ENCODE measurements at regions not wholly inside any gene's neighbourhood (a gene's known extent, or its start where the extent isn't known, plus 50 kb on each side); places are given as distances from the start of the nearest gene placed in this dataset.

DNA sequence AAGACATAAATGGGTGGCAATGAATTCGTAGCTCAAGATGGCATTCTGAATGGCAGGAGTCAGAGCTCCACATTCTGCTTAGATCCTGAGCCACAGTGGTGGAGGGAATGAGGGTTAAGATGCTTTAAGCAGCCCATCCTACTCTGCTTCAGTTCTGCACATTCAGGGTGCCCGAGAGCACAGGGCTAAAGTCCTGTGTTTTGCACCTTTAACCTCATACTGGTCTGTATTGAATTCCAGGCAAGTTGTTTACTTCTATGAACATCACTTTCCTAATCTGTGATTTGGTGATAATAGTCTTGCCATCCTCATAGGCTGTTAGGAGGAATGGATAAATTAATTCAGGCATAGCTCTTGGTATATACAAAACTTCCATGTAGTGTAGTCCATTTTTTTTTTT is 321.6 kb upstream of the CD180 start:
- H3K9me3 ChIP-seq (ENCODE audit: severe bottlenecking): no peaks in the 10 kb centered on the region
- TF ChIP-seq, protein P1, sequence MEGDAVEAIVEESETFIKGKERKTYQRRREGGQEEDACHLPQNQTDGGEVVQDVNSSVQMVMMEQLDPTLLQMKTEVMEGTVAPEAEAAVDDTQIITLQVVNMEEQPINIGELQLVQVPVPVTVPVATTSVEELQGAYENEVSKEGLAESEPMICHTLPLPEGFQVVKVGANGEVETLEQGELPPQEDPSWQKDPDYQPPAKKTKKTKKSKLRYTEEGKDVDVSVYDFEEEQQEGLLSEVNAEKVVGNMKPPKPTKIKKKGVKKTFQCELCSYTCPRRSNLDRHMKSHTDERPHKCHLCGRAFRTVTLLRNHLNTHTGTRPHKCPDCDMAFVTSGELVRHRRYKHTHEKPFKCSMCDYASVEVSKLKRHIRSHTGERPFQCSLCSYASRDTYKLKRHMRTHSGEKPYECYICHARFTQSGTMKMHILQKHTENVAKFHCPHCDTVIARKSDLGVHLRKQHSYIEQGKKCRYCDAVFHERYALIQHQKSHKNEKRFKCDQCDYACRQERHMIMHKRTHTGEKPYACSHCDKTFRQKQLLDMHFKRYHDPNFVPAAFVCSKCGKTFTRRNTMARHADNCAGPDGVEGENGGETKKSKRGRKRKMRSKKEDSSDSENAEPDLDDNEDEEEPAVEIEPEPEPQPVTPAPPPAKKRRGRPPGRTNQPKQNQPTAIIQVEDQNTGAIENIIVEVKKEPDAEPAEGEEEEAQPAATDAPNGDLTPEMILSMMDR (IDR thresholded peaks at IDR 0.05; ENCODE audit: poor library complexity, severe bottlenecking): no peak

DNA sequence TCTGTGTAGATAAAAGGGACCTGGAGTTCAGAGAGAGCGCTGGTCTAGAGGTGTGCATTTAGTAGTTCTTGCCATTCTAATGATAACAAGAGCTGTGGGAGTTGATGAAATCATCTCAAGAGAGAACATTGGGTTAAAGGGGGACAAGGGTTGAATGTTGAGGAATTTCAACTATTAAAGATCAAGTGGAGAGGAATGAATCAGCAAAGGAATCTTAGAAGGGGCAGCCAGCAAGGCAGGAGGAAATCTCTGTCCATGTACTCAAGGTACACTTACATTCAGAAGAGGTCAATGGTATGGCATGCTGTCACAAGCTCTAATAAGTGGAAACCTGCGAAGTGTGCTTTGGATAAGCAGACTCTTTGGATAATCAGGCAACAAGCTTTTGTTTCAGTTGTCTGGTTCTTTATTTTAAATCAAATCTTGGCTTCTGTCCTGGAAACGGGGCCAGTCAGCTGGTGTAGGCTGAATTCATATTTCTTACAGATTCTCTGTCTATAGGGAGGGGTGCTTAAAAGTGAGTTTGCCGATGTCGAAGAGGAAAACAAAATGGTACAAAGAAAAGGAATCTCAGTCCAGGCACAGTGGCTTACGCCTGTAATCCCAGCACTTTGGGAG is 320.5 kb upstream of the CD180 start:
- ATAC-seq (ENCODE audit: low read depth): peak; percentile 85
- Histone ChIP-seq H3K27me3 (ENCODE audit: insufficient read depth, poor library complexity, severe bottlenecking) (no peaks in the 10 kb centered on the region), H3K4me1 (ENCODE audit: insufficient read depth, poor library complexity, severe bottlenecking) (peaks cover 7% of the 10 kb centered on the region), H3K9me3 (ENCODE audit: severe bottlenecking) (no peaks in the 10 kb centered on the region), H3K4me3 (ENCODE audit: severe bottlenecking) (no peak overlapping the region), H3K27ac (ENCODE audit: poor library complexity, severe bottlenecking) (peak overlapping the region; percentile 49), H3K36me3 (ENCODE audit: low read depth) (no peaks in the 10 kb centered on the region)
- TF ChIP-seq, protein P1 (IDR thresholded peaks at IDR 0.05; ENCODE audit: poor library complexity, severe bottlenecking): no peak
- no peak for DNase-seq (ENCODE audit: low spot score)

More for the DNA sequence above, 321.6 kb upstream of the CD180 start:
- Histone ChIP-seq H3K27ac (ENCODE audit: poor library complexity, severe bottlenecking) (no peak overlapping the region), H3K4me3 (ENCODE audit: severe bottlenecking) (no peak overlapping the region), H3K4me1 (ENCODE audit: insufficient read depth, poor library complexity, severe bottlenecking) (peaks cover 7% of the 10 kb centered on the region), H3K27me3 (ENCODE audit: insufficient read depth, poor library complexity, severe bottlenecking) (no peaks in the 10 kb centered on the region), H3K36me3 (ENCODE audit: low read depth) (no peaks in the 10 kb centered on the region)
- DNase-seq (ENCODE audit: low spot score) (no peak), ATAC-seq (ENCODE audit: low read depth) (no peak)

DNA sequence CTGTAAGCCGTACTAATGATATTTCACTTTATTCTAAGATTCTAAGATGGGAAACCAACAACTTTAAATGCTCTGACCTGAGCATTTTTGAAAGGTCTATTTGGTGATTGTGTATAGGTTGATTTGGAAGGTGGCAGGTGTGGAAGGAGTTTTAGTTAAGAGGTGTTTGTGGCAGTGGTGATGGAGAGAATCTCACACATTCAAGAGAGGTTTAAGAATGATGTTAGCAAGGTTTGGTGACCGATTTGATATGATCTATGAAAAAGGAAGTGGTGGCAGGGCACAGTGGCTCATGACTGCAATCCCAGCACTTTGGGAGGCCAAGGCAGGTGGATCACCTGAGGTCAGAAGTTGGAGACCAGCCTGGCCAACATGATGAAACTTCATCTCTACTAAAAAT is 319.2 kb upstream of the CD180 start:
- ATAC-seq (ENCODE audit: low read depth) (no peak), DNase-seq (ENCODE audit: low spot score) (no peak)
- H3K4me1 ChIP-seq (ENCODE audit: insufficient read depth, poor library complexity, severe bottlenecking): peaks cover 7% of the 10 kb centered on the region
- H3K27me3 ChIP-seq (ENCODE audit: insufficient read depth, poor library complexity, severe bottlenecking): no peaks in the 10 kb centered on the region
- H3K9me3 ChIP-seq (ENCODE audit: severe bottlenecking): no peaks in the 10 kb centered on the region
- H3K36me3 ChIP-seq (ENCODE audit: low read depth): no peaks in the 10 kb centered on the region
- no peak overlapping the region for H3K27ac ChIP-seq (ENCODE audit: poor library complexity, severe bottlenecking)
- TF ChIP-seq, protein P1 (IDR thresholded peaks at IDR 0.05; ENCODE audit: poor library complexity, severe bottlenecking): no peak
- H3K4me3 ChIP-seq (ENCODE audit: severe bottlenecking): no peak overlapping the region

DNA sequence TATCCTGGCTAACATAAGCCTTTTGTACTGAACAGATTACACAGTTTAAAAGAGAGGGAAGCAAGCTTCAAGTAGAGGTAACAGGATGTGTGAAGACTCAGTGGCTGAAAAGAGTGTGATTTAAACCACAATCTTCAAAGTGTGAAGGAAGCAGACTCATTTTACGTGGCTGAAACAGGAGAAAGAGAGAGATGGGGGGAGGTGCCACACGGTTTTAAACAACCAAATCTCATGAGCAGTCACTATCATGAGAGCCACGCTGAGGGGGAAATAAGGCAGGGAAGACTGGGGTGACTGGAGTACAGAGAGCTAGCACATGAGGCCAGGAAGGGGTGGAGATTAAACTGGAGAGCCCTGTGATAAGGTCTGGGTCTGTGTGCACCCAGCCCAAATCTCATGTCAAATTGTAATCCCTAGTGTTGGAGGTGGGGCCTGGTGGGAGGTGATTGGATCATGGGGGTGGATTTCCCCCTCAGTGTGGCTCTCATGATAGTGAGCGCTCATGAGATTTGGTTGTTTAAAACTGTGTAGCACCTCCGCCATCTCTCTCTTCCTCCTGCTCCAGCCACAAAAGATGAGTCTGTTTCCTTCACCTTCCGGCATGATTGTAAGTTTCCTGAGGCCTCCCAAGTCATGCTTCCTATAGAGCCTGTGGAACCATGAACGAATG is 318.6 kb upstream of the CD180 start:
- Histone ChIP-seq H3K4me3 (ENCODE audit: severe bottlenecking) (no peak overlapping the region), H3K27me3 (ENCODE audit: insufficient read depth, poor library complexity, severe bottlenecking) (no peaks in the 10 kb centered on the region), H3K36me3 (ENCODE audit: low read depth) (no peaks in the 10 kb centered on the region), H3K27ac (ENCODE audit: poor library complexity, severe bottlenecking) (no peak overlapping the region), H3K9me3 (ENCODE audit: severe bottlenecking) (no peaks in the 10 kb centered on the region), H3K4me1 (ENCODE audit: insufficient read depth, poor library complexity, severe bottlenecking) (peaks cover 7% of the 10 kb centered on the region)
- ATAC-seq (ENCODE audit: low read depth) (no peak), DNase-seq (ENCODE audit: low spot score) (no peak)
- TF ChIP-seq, protein P1 (IDR thresholded peaks at IDR 0.05; ENCODE audit: poor library complexity, severe bottlenecking): no peak

DNA sequence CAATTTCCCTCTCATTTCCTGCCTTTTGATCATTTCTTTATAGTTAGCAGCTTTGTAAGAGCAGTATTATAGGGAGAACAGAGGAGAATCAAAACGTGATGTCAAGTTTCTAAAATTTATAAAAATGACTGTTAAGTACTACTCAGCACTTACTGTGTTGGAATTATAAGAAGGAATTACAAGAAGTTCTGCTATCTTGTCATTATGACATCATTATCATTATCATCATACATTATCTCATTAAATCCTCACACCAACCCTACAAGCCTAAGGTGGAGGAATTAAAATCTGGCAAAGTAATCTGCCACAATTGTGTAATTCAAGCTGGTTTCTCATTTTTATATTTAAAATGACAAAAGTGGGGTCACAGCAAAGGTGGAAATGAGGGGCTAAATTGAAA is 316.2 kb upstream of the CD180 start:
- Histone ChIP-seq H3K27me3 (ENCODE audit: insufficient read depth, poor library complexity, severe bottlenecking) (no peaks in the 10 kb centered on the region), H3K4me1 (ENCODE audit: insufficient read depth, poor library complexity, severe bottlenecking) (peaks cover 7% of the 10 kb centered on the region), H3K36me3 (ENCODE audit: low read depth) (no peaks in the 10 kb centered on the region), H3K4me3 (ENCODE audit: severe bottlenecking) (no peak overlapping the region), H3K9me3 (ENCODE audit: severe bottlenecking) (no peaks in the 10 kb centered on the region), H3K27ac (ENCODE audit: poor library complexity, severe bottlenecking) (no peak overlapping the region)
- TF ChIP-seq, protein P1 (IDR thresholded peaks at IDR 0.05; ENCODE audit: poor library complexity, severe bottlenecking): no peak
- ATAC-seq (ENCODE audit: low read depth): no peak
- DNase-seq (ENCODE audit: low spot score): no peak

Measured in RWPE2 (cell line).